D341Med (cell line): ENCODE measurements at regions not wholly inside any gene's neighbourhood (a gene's known extent, or its start where the extent isn't known, plus 50 kb on each side); places are given as distances from the start of the nearest gene placed in this dataset.

ENCODE experiments used
- DNase-seq: peaks from one replicate; pipeline ENCODE4 v3.0.0; 2012; ENCODE audit warnings: low spot score

- no peak for DNase-seq
These were observed 168.7 kb upstream of the PPP1R2C start for GRCh38 chrX:42946544-42947194.

GRCh38 chrX:42948723-42949657 is 171.0 kb upstream of the PPP1R2C start:
- DNase-seq: no peak

GRCh38 chrX:42951747-42952146 is 173.8 kb upstream of the PPP1R2C start:
- DNase-seq: no peak

GRCh38 chrX:42952621-42953020 is 174.7 kb upstream of the PPP1R2C start:
- no peak for DNase-seq

- DNase-seq: no peak
These were observed 176.9 kb upstream of the PPP1R2C start for GRCh38 chrX:42954880-42955279.

GRCh38 chrX:42955349-42955748 is 177.4 kb upstream of the PPP1R2C start:
- no peak for DNase-seq

- no peak for DNase-seq
These were observed 189.8 kb upstream of the PPP1R2C start for GRCh38 chrX:42967681-42968300.

GRCh38 chrX:42973321-42973720 is 195.4 kb upstream of the PPP1R2C start:
- no peak for DNase-seq

- DNase-seq: no peak
These were observed 197.9 kb upstream of the PPP1R2C start for GRCh38 chrX:42975906-42976305.

- DNase-seq: no peak
These were observed 198.9 kb upstream of the PPP1R2C start for GRCh38 chrX:42976746-42977366.

GRCh38 chrX:42978655-42979379 is 200.9 kb upstream of the PPP1R2C start:
- no peak for DNase-seq

- DNase-seq: no peak
These were observed 210.7 kb upstream of the PPP1R2C start for GRCh38 chrX:42988700-42989099.

GRCh38 chrX:42992199-42992943 is 214.4 kb upstream of the PPP1R2C start:
- DNase-seq: no peak

GRCh38 chrX:42996861-42997260 is 218.9 kb upstream of the PPP1R2C start:
- no peak for DNase-seq

- no peak for DNase-seq
These were observed 222.2 kb upstream of the PPP1R2C start for GRCh38 chrX:43000121-43000520.

- no peak for DNase-seq
These were observed 224.7 kb upstream of the PPP1R2C start for GRCh38 chrX:43002526-43003203.

GRCh38 chrX:43003204-43003565 is 225.2 kb upstream of the PPP1R2C start:
- no peak for DNase-seq

- DNase-seq: no peak
These were observed 226.0 kb upstream of the PPP1R2C start for GRCh38 chrX:43003939-43004338.

GRCh38 chrX:43005561-43005960 is 227.6 kb upstream of the PPP1R2C start:
- no peak for DNase-seq

- no peak for DNase-seq
These were observed 230.4 kb upstream of the PPP1R2C start for GRCh38 chrX:43008356-43008755.

- no peak for DNase-seq
These were observed 238.1 kb upstream of the PPP1R2C start for GRCh38 chrX:43016021-43016420.
